Thyroid gland (tissue), 4 donors: ENCODE measurements at regions not wholly inside any gene's neighbourhood (a gene's known extent, or its start where the extent isn't known, plus 50 kb on each side); places are given as distances from the start of the nearest gene placed in this dataset.

Experiments
- POLR2A ChIP-seq, 2 donors: fragments of 450-650 bp; IDR thresholded peaks; one replicate each; pipeline ENCODE4 v1.6.1; 2017; ENCODE audit warnings: antibody characterized with exemption in 2 of 2, mild to moderate bottlenecking in 2 of 2, moderate library complexity in 1 of 2
- TF ChIP-seq, protein P1 (sequence below), 6 experiments: fragments of 200-600 bp in 3 of 6; fragments of 450-650 bp in 3 of 6; sonication (generic) in 3 of 6; IDR thresholded peaks; one replicate each; pipeline ENCODE4 v1.5.1; 2016 to 2019; ENCODE audit warnings: antibody characterized with exemption in 6 of 6, mild to moderate bottlenecking in 2 of 6, inconsistent platforms in 1 of 6, moderate library complexity in 1 of 6

DNA sequence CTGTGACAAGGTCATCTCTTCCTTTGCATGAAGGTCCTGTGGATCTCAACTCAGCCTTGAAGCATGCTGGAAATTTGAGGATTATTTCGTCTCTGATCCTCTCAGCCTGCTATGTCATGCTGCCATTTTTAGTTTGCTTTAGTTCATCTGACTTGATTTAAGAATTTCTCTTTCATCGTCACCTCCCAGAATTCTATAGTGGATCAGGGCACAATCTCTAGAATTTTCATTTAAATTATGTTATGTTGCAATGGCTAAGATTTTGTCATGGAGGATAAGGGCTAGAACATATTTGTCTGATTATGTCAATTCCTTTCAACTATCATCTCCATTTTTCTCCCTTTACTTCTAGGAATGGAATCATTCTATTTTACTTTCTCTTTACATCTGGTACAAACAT, 98.8 kb downstream of the PCDH10 start:
- TF ChIP-seq, protein P1, sequence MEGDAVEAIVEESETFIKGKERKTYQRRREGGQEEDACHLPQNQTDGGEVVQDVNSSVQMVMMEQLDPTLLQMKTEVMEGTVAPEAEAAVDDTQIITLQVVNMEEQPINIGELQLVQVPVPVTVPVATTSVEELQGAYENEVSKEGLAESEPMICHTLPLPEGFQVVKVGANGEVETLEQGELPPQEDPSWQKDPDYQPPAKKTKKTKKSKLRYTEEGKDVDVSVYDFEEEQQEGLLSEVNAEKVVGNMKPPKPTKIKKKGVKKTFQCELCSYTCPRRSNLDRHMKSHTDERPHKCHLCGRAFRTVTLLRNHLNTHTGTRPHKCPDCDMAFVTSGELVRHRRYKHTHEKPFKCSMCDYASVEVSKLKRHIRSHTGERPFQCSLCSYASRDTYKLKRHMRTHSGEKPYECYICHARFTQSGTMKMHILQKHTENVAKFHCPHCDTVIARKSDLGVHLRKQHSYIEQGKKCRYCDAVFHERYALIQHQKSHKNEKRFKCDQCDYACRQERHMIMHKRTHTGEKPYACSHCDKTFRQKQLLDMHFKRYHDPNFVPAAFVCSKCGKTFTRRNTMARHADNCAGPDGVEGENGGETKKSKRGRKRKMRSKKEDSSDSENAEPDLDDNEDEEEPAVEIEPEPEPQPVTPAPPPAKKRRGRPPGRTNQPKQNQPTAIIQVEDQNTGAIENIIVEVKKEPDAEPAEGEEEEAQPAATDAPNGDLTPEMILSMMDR (IDR thresholded peaks at IDR 0.05), result no peak
- no peak for TF ChIP-seq POLR2A (IDR thresholded peaks at IDR 0.05)
